HepG2 (cell line): ENCODE measurements at regions not wholly inside any gene's neighbourhood (a gene's known extent, or its start where the extent isn't known, plus 50 kb on each side); places are given as distances from the start of the nearest gene placed in this dataset.

Experiments used
- AKNA ChIP-seq: sonication (generic); formaldehyde crosslinking; IDR thresholded peaks from 2 replicates; pipeline ENCODE4 v1.4.0; 2020; ENCODE audit warnings: missing genetic modification reagents, borderline replicate concordance
- CBFB ChIP-seq: sonication (generic); formaldehyde crosslinking; IDR thresholded peaks from 2 replicates; pipeline ENCODE4 v1.4.0; 2020; ENCODE audit warnings: missing genetic modification reagents
- GTF3A ChIP-seq: sonication (generic); formaldehyde crosslinking; conservative IDR thresholded peaks from 2 replicates; pipeline ENCODE4 v1.4.0; 2020; ENCODE audit warnings: mild to moderate bottlenecking, missing genetic modification reagents
- THAP11 ChIP-seq: IDR thresholded peaks from 2 replicates; pipeline ENCODE4 v1.6.1; 2016; ENCODE audit warnings: missing biosample characterization, missing genetic modification reagents
- ZNF749 ChIP-seq: sonication (generic); formaldehyde crosslinking; IDR thresholded peaks from 2 replicates; pipeline ENCODE4 v1.8.0; 2022; ENCODE audit warnings: mild to moderate bottlenecking, missing genetic modification reagents, moderate library complexity, borderline replicate concordance
- ZXDC ChIP-seq: sonication (generic); formaldehyde crosslinking; IDR thresholded peaks from 2 replicates; pipeline ENCODE4 v1.5.0; 2020; ENCODE audit warnings: mild to moderate bottlenecking, missing genetic modification reagents

- no peak for TF ChIP-seq ZXDC (CRISPR knock-in tag)
- TF ChIP-seq AKNA: no peak
- no peak for TF ChIP-seq ZNF749 (CRISPR knock-in tag)
- no peak for TF ChIP-seq CBFB (CRISPR knock-in tag)
- TF ChIP-seq GTF3A (CRISPR knock-in tag): no peak
- TF ChIP-seq THAP11 (CRISPR knock-in tag): no peak
These were observed 508.1 kb downstream of the NR2F1-AS1 start (continued) for GRCh38 chr5:93072831-93073459.
